Panc1 (cell line): ENCODE measurements at regions not wholly inside any gene's neighbourhood (a gene's known extent, or its start where the extent isn't known, plus 50 kb on each side); places are given as distances from the start of the nearest gene placed in this dataset.

Experiments used
- ATAC-seq: fragments of 200-7000 bp; cut with Tn5 transposase; 2 replicates; pipeline ENCODE4 v1.9.1; 2020; ENCODE audit warnings: mild to moderate bottlenecking, moderate library complexity
- BruUV-seq: library from RNA; stranded (reverse); fragments of 400-500 nt; replicated peaks from 2 replicates; lab custom pipeline; 2021; lab: Mats Ljungman, UMichigan
- CTCF ChIA-PET: fragments of 300-600 bp; sonication (Branson Sonifier 250); formaldehyde crosslinking; loops from one replicate; lab custom pipeline; 2022; ENCODE audit warnings: antibody characterized with exemption; lab: Charles Lee
- POLR2A ChIA-PET: fragments of 300-600 bp; sonication (Branson Sonifier 250); formaldehyde crosslinking; loops from one replicate; lab custom pipeline; 2022; ENCODE audit warnings: antibody characterized with exemption; lab: Charles Lee
- DNase-seq: peaks from one replicate; pipeline ENCODE4 v3.0.0-alpha.2; 2010; ENCODE audit warnings: low read depth, low spot score
- H3K27ac ChIP-seq: 2 replicates; pipeline ENCODE4 v1.5.1; 2011; ENCODE audit warnings: mild to moderate bottlenecking, low read length, inconsistent platforms
- H3K27me3 ChIP-seq: fragments of 200-500 bp; sonication (Bioruptor generic); 2 replicates; pipeline ENCODE4 v1.6.0; 2014; ENCODE audit warnings: low read length, inconsistent platforms; ENCODE audit not compliant: control insufficient read depth, insufficient read depth
- H3K36me3 ChIP-seq: fragments of 200-500 bp; sonication (Bioruptor generic); 2 replicates; pipeline ENCODE4 v1.5.1; 2014; ENCODE audit warnings: inconsistent platforms, mild to moderate bottlenecking, low read length, moderate library complexity; ENCODE audit not compliant: control insufficient read depth, insufficient read depth
- H3K4me1 ChIP-seq: 2 replicates; pipeline ENCODE4 v1.5.1; 2011; ENCODE audit warnings: inconsistent platforms, mild to moderate bottlenecking, low read length, moderate library complexity; ENCODE audit not compliant: control insufficient read depth, insufficient read depth
- H3K4me3 ChIP-seq, 2 experiments: 2 replicates each; pipeline ENCODE4 v1.5.1; 2011 to 2012; ENCODE audit warnings: low read depth in 2 of 2, low read length in 2 of 2, mild to moderate bottlenecking in 2 of 2, inconsistent platforms in 1 of 2, moderate library complexity in 1 of 2
- H3K9me3 ChIP-seq: fragments of 200-500 bp; sonication (Bioruptor generic); 2 replicates; pipeline ENCODE4 v1.5.1; 2014; ENCODE audit warnings: low read depth, mild to moderate bottlenecking, inconsistent platforms, low read length, moderate library complexity; ENCODE audit not compliant: control insufficient read depth, insufficient read depth
- POLR2AphosphoS5 ChIP-seq: IDR thresholded peaks from 2 replicates; pipeline ENCODE4 v1.6.1; 2012; ENCODE audit warnings: mild to moderate bottlenecking, low read depth, low read length, moderate library complexity
- SIN3A ChIP-seq: IDR thresholded peaks from 2 replicates; pipeline ENCODE4 v1.6.1; 2012; ENCODE audit warnings: low read depth, mild to moderate bottlenecking, low read length, moderate library complexity, borderline replicate concordance; ENCODE audit not compliant: insufficient read depth
- TCF7L2 ChIP-seq: IDR thresholded peaks from 2 replicates; pipeline ENCODE4 v1.6.1; 2011; ENCODE audit warnings: mild to moderate bottlenecking, low read depth, low read length, inconsistent platforms
- in situ Hi-C: cut with HindIII; loops from 2 replicates; pipeline ENCODE4 v1.10.0; 2016; ENCODE audit warnings: low sequenced_read_pairs, low pct_unique_long_range_greater_than_20kb
- intact Hi-C: fragments of 100-400 bp; cut with micrococcal nuclease; formaldehyde crosslinking; loops from one replicate; pipeline ENCODE4 v1.10.0; 2022; ENCODE audit not compliant: unreplicated experiment
- TF ChIP-seq, protein P1 (sequence below), 2 experiments: IDR thresholded peaks; 2 replicates each; pipeline ENCODE4 v1.6.1; 2011 to 2012; ENCODE audit warnings: low read depth in 2 of 2, control low read depth in 1 of 2, low read length in 1 of 2, mild to moderate bottlenecking in 1 of 2, moderate library complexity in 1 of 2; ENCODE audit not compliant: insufficient read depth in 1 of 2
- TF ChIP-seq, protein P2 (sequence below): fragments of 450-650 bp; IDR thresholded peaks from 2 replicates; pipeline ENCODE4 v1.5.1; 2017; ENCODE audit warnings: mild to moderate bottlenecking

DNA sequence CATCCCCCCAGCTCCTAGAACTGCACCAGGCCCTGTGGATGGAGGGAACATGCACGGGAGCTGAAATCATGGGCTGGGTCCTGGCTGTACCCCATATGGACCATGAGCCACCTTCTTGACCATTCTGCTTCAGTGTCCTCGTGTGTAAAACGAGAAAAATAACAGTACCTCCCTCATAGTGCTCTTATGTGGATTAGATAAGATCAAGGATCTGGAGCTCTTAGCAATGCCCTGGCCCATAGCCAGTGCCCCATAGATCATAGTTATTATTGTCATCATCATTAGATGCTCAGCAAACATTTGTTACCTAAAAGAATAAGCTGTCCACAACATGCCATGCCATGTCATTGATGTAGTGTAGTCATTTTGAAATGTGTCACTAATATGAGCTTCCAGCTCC is 71.3 kb downstream of the SYNE3 start:
- DNase-seq, result no peak
- H3K36me3 ChIP-seq, result no peaks in the 10 kb centered on the region
- TF ChIP-seq TCF7L2 (no peak), POLR2AphosphoS5 (no peak), SIN3A (no peak)
- TF ChIP-seq, protein P1, sequence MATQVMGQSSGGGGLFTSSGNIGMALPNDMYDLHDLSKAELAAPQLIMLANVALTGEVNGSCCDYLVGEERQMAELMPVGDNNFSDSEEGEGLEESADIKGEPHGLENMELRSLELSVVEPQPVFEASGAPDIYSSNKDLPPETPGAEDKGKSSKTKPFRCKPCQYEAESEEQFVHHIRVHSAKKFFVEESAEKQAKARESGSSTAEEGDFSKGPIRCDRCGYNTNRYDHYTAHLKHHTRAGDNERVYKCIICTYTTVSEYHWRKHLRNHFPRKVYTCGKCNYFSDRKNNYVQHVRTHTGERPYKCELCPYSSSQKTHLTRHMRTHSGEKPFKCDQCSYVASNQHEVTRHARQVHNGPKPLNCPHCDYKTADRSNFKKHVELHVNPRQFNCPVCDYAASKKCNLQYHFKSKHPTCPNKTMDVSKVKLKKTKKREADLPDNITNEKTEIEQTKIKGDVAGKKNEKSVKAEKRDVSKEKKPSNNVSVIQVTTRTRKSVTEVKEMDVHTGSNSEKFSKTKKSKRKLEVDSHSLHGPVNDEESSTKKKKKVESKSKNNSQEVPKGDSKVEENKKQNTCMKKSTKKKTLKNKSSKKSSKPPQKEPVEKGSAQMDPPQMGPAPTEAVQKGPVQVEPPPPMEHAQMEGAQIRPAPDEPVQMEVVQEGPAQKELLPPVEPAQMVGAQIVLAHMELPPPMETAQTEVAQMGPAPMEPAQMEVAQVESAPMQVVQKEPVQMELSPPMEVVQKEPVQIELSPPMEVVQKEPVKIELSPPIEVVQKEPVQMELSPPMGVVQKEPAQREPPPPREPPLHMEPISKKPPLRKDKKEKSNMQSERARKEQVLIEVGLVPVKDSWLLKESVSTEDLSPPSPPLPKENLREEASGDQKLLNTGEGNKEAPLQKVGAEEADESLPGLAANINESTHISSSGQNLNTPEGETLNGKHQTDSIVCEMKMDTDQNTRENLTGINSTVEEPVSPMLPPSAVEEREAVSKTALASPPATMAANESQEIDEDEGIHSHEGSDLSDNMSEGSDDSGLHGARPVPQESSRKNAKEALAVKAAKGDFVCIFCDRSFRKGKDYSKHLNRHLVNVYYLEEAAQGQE (IDR thresholded peaks at IDR 0.05; ENCODE audit: insufficient read depth in 1 of 2, low read depth in 2 of 2, low read length in 1 of 2), result no peak
- TF ChIP-seq, protein P2, sequence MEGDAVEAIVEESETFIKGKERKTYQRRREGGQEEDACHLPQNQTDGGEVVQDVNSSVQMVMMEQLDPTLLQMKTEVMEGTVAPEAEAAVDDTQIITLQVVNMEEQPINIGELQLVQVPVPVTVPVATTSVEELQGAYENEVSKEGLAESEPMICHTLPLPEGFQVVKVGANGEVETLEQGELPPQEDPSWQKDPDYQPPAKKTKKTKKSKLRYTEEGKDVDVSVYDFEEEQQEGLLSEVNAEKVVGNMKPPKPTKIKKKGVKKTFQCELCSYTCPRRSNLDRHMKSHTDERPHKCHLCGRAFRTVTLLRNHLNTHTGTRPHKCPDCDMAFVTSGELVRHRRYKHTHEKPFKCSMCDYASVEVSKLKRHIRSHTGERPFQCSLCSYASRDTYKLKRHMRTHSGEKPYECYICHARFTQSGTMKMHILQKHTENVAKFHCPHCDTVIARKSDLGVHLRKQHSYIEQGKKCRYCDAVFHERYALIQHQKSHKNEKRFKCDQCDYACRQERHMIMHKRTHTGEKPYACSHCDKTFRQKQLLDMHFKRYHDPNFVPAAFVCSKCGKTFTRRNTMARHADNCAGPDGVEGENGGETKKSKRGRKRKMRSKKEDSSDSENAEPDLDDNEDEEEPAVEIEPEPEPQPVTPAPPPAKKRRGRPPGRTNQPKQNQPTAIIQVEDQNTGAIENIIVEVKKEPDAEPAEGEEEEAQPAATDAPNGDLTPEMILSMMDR, result no peak
- POLR2A ChIA-PET, result no interaction called here
- no peaks in the 10 kb centered on the region for H3K27me3 ChIP-seq
- no TSS peak for BruUV-seq
- in situ Hi-C loops, result no loop called here
- H3K4me3 ChIP-seq, result no peak overlapping the region
- CTCF ChIA-PET, result interaction anchor here (1.5 kb wide), 1 partner anchor 72 kb away, joined by 4 read pairs; the partner anchor contains the start of gene SYNE3
- intact Hi-C loops, result no loop called here
- H3K4me1 ChIP-seq, result no peaks in the 10 kb centered on the region
- no peaks in the 10 kb centered on the region for H3K9me3 ChIP-seq
- no peak overlapping the region for H3K27ac ChIP-seq
- no peak for ATAC-seq

DNA sequence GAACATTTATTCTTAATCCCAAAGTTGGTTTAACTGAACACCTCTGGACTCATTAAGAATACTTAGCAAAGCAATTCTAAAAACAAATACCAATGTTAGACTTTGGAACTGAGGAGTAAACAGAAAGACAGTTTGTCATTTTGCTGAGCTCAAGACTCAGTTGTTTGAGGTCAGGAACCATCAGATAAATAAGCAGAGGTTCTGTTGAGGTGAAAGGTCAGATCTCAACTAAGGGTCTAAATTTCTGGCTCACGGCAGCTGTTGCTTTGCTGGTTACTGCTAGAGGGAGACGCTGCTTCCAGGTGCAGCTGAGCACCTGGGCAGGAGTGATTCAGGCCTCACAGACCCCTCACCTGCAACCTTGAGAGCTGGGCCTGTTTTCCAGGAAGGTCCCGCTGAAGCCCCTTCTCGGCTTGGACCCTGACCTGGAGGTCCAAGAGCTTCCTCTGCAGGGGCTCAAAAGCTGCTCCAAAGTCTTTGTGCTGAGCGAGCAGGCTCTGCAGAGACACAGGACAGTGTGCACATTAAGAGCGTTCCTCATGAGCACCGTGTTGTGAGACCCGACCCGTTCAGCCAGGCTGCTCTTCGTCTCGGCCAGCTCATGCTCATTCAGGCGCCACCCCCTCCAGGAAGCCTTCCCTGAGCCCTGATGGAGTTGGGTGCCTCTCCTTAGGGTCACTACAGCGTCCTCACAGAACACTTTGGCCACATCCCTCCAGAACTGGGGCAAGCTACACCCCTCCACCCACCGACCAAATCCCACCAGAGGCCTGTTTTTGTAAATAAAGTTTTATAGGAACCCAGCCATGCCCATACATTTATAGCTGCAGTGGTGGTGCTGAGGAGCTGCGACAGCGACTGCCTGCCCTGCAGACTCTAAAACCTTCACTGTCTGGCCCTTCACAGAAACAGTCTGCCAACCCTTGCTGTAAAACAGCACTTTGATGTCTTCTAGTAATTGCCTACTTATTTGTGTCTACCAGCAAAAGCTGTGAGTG is 72.0 kb downstream of the SYNE3 start:
- H3K36me3 ChIP-seq, result no peaks in the 10 kb centered on the region
- in situ Hi-C loops, result no loop called here
- H3K4me3 ChIP-seq, result no peak overlapping the region
- DNase-seq (no peak), ATAC-seq (no peak)
- no peaks in the 10 kb centered on the region for H3K27me3 ChIP-seq
- ChIA-PET POLR2A (no interaction called here), CTCF (interaction anchor here (1.5 kb wide), 1 partner anchor 72 kb away, joined by 4 read pairs; the partner anchor contains the start of gene SYNE3)
- TF ChIP-seq TCF7L2 (no peak), POLR2AphosphoS5 (no peak), SIN3A (no peak)
- TF ChIP-seq, protein P2, result no peak
- TF ChIP-seq, protein P1 (IDR thresholded peaks at IDR 0.05; ENCODE audit: insufficient read depth in 1 of 2, low read depth in 2 of 2, low read length in 1 of 2), result no peak
- no peaks in the 10 kb centered on the region for H3K4me1 ChIP-seq
- intact Hi-C loops, result no loop called here
- no peak overlapping the region for H3K27ac ChIP-seq
- no peaks in the 10 kb centered on the region for H3K9me3 ChIP-seq
- BruUV-seq, result no TSS peak
